Fibroblast of peridontal ligament (primary cell): ENCODE measurements at regions not wholly inside any gene's neighbourhood (a gene's known extent, or its start where the extent isn't known, plus 50 kb on each side); places are given as distances from the start of the nearest gene placed in this dataset.
"Not testable (repeated sequence)": the region's sequence is repeated elsewhere in the genome, so short reads cannot be mapped to it uniquely, and the experiment has no call there.

Experiments used
- DNase-seq: peaks from one replicate; pipeline ENCODE4 v3.0.0-alpha.2; 2010; ENCODE audit errors: extremely low read depth

DNA sequence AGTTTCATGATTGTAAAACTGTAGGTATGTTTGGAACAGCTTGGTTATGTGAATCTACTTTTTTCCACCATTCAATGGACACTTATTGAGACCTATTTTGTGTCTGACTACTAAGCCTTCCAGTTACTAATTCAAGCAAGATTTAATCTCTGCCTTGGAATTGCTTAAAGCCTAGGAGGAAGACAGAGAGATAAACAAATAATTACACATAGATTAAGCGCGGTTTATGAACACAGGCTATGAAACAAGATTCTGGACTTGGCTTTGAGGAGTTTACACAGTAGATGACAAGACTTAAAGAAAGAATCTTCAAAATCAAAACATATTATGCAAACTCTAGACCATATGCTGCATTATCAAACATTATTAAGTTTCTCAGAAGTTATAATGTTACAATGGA lies 340.4 kb downstream of the RASEF start:
- DNase-seq: no peak

DNA sequence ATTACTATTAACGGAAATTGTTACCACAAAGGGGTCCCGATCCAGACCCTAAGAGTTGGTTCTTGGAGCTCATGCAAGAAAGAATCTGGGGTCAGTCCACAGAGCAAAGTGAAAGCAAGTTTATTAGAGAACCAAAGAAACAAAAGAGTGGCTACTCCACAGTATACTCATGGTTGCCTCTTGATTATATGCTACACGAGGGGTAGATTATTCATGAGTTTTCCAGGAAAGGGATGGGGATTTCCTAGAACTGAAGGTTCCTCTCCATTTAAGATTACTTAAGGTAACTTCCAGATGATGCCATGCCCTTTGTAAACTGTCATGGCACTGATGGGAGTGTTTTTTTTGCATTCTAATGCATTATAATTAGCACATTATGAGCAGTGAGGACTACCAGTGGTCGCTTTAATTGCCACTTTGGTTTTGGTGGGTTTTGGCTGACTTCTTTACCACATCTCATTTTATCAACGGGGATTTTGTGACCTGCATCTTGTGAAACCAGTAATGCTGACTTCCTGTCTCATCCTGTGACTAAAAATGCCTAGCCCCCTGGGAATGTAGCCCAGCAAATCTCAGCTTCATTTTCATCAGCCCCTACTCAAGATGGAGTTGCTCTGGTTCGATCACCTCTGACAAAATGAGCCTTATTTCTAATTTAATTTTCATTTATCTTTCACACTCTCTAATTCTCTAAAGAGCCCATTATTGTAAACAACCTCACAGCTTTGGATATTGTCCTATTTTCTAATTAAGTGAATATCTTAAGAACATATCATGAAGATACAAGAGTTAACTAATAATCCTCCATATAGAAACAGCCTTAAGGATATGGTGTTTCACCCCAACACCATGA lies 336.3 kb downstream of the RASEF start:
- no peak for DNase-seq

DNA sequence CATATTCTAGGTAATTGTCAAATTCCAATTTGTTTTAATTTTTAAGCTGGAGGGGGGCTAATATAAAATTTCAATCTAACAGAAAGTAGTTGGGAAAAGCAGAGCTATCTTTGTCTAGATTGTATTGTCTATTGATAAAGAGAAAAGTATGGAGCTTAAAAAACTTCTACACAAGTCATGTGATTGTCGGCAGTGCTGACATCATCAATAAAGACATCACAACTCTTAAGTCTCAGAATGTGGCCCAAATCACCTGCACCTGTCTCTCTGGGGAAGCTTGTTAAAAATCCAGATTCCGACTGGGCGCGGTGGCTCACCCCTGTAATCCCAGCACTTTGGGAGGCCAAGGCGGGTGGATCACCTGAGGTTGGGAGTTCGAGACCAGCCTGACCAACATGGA lies 333.8 kb downstream of the RASEF start:
- DNase-seq: no peak

DNA sequence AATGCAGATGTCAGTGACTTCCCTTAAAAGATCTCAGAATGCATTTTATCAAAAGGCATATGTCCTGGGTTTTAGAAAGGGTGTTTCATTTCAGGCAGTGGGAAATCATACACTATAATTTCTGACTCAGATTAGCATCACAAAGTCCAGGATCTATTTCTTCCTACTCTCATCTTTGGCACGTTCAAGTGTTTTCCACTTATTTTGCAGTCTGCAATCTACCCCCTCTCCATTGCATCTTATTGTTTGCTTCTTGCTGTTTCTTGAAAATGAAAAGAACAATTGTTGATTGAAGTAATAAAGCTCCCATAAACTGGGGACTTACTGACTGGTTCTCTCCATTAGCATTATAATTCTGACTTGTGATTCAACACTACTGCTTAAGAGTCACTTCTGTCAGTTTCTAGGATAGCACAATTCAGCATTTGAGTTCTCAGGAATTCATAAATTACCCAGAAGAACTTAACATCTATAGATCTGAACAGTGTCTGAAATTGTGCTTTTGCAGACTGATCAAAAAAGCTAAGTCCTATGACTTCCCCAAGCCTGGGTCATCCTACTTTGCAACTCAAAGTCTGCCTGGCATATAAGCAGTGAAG lies 332.9 kb downstream of the RASEF start:
- no peak for DNase-seq

DNA sequence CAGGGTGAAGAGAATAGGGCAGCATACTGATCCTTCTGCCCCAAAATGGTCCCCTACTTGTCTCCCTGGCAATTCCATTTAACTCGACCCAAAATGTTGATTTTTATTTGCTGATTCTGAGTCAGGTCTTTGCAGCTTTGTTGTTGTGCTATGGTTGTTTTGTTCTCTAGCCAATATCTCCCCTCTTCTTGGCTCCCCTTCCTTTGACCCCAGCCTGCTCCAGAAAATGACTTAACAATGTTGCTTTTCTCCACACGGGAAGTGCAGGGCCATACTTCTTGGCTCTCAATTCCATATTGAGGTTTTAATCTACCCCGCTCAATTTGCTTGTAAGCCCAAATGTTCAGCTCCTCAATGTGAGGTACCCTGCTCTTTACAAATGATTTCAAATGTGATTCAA lies 330.0 kb downstream of the RASEF start:
- no peak for DNase-seq

DNA sequence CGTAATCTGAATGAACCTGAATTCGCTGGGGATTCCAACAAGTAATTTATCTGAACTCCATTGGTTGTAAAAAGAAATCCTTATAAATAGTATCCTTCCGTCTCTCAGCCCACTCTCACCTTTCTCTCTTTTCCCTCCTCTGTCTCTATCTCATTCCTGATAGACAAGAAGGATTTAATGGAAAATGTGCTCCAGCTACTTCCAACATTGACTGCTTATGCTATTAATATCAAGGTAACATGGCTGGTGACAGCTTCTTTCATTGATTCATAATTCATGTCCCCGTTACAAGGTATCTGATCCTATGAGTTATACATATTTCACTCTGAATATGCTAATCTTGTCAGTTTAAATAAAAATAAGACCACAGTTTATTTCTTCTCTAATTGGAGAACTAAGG lies 326.8 kb downstream of the RASEF start:
- DNase-seq: no peak

DNA sequence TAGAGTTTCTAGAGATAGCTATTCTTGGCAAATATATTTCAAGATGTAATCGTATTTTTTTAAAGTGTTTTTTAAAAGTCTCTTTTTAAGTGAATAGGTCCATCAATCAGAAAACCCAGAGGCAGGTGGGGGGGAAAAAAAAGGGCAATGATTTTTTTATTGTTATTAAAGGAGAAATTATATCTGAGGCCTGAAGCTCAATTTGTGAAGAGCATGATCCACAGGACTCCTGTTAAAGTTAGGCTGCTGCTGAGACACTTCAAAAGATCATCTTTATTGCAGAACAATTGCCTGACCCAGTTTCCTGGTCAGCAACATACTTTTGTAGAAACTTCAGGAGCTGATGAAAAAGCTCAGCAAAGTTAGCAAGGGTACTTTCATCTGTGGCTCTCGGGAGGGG lies 326.2 kb downstream of the RASEF start:
- DNase-seq: no peak

DNA sequence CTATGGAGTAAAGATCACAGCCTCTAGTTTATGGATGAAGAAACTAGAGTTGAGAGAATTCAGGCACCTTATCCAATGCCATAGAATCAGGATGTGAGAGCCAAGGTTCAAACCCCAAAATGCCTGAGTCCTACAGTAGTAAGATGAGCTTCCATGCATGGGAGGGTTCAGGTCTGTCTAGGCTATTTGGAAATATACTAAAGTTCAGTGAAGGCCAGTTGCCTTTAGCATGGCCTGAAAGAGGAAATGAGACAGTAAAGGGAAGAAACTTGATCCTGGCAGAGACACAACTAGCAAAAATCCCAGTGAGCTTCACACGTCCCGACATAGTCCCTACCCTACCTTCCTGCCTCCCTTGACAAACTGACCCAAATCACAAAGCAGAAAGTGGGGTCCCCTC lies 317.0 kb downstream of the RASEF start:
- no peak for DNase-seq

DNA sequence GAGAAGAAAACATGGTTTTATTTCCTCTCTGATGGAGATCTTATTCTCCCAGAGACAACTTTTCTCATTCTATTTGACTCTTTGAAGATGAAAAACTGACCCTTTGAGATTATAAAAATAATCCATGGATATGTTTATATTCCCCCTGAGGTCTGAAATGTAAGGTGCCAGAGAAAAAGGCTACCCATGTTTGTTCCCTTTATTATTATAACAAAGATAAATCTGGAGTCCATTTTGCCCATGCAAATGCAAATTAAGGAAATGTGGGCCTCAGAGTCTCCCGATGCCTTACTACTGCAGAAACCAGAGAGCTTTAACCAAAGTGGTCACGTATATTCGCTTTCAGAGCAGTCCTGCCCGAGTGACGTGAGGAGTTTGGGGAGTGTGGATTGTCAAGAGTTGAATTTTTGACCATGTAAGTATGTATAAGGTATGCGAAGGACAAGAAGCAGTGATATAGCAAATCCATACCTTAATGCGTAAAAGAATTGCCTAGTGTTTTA lies 312.5 kb downstream of the RASEF start:
- no peak for DNase-seq

DNA sequence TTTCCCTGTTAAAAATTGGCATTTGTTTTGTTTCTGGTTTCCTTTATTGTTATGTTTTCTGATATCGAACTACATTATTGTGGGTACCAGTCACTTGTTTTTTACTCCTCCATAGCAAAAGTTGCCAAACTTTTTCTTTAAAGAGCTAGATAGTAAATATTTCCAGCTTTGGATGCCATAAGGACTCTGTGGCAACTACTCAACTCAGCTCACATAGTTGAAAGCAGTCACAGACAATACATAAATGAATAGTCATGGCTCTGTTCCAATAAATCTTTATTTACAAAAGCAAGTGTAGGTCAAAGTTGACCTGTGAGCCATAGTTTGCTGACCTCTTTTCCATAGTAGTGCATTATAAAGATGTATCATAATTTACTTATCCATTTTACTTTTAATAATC lies 305.0 kb downstream of the RASEF start:
- no peak for DNase-seq

DNA sequence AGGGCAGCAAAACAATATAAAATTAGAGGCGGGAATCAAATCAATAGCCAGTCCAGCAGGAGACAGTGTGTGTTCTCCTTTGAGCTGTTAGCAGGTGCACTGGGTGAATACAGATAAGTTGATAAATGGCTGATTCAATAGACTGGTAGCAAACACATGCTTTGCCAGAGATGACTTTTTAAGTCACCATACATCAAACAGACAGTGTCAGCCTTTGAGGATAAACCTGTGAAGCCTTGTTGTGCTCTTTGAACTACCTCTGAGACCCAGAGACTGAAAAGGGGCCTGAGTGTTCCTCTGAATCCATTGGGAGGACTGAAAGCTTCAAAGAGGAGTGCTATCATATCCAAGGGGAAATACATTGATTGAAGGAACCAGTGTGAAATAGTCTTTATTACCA lies 301.9 kb downstream of the RASEF start:
- DNase-seq: no peak

DNA sequence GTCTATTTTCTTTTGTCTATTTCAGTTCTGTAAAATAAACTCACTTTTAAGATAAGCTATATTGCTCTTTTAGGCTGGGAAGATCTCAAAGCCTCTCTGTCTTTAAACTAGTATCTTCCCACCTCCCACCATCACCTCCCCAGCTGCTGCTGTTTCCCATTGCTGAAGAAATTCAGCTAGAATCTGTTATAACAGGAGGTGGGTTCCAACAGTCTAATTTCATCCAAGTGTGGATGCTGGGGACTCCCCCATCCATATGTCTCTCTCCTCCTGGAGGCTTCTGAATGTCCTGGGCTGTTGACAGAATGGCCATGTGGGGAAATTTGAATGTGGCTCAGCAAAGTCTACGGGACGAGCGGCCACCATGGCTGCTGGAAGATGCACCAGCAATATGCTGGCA lies 301.0 kb downstream of the RASEF start:
- DNase-seq: no peak

DNA sequence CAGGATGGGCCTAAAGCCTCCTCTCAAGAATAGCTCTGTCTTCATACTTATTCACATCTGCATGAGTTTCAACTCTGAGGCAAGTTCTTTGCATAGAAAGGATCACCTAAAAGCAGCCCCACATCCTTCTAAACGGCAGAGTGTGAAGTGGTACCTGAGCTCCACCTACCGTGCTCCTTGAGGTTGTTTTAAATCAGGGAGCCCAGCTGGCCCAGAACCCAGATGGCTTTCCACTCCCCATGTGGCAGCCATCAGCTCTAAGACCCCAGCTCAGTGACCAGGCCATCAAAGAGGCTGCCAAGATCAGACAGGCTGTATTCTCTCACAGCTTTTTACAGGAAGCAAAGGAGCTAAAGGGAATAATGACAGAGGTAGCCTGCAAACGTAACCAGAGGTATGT lies 299.3 kb downstream of the RASEF start:
- no peak for DNase-seq

DNA sequence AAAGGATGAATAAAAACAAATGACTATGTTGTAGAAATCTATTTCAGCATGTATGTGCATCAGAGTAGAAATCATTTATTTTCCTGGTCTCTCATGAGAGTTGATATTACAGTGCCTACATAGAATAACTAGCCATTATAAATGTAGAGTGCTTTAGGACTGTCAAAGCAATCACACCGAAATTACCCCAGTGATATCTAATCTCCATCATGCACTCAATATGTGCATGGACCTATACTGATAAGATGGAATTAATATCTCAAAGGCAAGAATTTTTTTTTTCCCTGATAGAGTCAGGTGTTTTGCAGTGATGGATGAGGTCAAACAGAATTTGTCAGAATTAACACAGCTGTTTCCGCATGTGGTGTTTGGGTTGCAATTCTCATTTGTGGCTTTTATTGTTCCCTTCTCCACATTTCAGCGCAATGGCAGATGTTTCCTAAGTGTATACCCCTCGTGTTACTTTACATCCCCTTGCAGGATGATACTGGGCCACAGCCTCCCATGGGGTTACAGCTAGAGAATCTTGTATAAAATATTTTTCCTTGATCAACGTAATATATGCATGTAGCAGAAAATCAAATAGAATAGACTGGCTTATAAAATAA lies 298.8 kb downstream of the RASEF start:
- no peak for DNase-seq

DNA sequence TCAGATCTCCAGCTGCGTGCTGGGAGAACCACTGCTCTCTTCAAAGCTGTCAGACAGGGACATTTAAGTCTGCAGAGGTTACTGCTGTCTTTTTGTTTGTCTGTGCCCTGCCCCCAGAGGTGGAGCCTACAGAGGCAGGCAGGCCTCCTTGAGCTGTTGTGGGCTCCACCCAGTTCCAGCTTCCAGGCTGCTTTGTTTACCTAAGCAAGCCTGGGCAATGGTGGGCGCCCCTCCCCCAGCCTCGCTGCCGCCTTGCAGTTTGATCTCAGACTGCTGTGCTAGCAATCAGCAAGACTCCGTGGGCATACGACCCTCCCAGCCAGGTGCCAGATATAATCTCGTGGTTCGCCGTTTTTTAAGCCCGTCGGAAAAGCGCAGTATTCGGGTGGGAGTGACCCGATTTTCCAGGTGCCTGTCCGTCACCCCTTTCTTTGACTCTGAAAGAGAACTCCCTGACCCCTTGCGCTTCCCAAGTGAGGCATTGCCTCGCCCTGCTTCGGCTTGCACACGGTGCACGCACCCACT lies 288.2 kb downstream of the RASEF start:
- not testable (repeated sequence) for DNase-seq

DNA sequence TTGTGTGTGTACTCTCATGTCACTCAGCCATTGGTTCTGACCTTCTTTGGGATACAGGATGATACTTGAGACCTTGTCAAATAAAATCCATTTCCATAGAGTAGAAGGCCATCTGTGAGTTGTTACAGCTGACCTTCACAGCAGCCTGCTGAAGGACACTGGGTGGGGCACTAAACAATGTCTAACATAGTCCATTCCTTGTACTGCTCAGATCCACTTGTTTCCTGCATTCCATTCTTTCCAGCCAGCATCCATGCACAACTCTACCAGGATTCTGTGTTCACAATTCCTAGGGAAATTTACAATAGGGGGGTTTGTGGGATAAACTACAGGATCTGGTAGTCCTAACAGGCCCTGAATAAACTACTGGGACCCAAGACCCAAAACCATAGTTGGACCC lies 286.4 kb downstream of the RASEF start:
- DNase-seq: no peak

DNA sequence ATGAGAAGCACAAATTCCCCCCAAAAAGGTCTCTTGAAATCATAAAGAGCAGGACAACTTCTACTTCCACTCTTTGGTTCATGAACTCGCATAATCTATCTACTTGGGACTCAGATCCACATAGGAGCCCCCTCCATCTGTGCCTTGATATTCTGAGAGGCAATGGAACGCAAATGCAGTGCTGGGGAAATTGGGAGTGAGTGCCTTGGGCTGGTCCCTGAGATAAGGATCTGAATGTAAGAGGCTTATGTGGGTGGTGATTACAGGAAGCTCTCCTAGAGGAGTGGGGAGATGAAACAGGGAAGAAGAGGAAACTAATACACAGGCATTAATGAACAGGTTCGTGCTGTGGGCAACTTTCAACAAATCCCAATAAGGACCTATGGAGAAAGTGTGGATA lies 285.6 kb downstream of the RASEF start:
- DNase-seq: no peak

DNA sequence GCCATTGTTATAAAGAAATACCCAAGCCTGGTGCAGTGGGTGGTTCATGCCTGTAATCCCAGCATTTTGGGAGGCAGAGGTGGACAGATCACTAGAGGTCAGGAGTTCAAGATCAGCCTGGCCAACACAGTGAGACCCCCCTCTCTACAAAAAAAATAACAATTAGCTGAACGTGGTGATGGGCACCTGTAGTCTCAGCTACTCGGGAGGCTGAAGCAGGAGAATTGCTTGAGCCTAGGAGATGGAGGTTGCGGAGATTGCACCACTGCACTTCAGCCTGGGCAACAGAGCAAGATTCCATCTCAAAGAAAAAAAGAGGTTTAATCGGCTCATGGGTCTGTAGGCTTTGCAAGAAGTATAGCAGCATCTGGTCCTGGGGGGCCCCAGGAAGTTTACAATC lies 284.0 kb downstream of the RASEF start:
- DNase-seq: not testable (repeated sequence)

DNA sequence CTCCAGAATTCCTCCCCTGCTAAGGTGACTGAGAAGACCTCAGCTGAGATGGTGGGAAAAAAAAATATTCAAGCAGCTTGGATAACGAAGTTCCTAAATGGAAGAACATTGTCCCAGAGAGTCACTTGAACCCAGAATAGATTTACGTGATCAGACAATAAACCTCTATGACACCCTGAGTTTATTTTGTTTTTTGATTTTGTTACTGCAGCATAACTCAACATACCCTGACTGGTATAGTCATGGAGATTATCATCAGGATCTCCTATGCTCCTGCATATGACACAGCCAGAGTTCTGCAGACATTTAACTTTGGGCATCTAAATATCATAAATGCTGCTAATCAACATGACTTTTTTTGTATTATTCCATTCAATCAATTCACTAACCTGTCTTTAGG lies 282.9 kb downstream of the RASEF start:
- no peak for DNase-seq

DNA sequence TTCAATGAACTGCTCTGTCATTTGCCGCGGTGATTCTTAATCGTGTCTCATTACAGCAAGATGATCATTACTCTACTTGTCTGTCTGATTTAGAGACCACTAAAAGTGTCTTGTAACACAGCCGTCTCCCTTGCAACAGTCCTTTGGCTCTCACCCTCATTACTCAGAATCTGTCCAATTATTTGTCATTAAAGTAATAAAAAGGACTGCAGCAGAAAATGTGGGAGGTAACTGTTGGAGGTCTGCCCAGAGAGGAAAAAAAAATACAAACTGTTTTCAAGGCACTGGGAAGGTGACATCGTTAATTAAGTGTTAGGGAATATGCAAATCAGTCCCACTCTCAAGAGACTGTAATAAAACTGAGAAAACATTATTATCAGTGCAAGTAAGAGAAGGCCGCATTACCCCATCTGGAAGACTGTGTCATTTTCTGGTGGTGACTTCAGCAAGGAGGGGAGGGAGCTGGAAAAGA lies 281.0 kb downstream of the RASEF start:
- no peak for DNase-seq

DNA sequence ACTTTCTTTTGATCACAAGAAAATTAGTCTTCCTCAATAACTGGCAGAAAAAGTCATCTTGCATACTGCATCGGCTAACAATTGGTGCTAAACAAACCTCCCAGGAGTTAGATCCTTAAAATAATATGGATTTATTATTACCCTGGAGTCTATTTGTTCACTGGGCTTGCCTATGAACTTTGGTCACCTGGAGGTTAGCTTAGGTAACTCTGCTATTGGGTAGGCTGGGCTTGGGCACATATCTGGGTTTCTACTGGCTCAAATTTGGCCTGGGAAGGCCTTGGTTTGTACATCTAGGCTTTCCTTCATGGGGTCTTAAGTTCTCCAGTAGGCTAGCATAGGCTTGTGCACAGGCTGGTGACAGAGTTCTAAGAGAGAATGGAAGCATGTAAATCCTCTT lies 279.9 kb downstream of the RASEF start:
- no peak for DNase-seq

DNA sequence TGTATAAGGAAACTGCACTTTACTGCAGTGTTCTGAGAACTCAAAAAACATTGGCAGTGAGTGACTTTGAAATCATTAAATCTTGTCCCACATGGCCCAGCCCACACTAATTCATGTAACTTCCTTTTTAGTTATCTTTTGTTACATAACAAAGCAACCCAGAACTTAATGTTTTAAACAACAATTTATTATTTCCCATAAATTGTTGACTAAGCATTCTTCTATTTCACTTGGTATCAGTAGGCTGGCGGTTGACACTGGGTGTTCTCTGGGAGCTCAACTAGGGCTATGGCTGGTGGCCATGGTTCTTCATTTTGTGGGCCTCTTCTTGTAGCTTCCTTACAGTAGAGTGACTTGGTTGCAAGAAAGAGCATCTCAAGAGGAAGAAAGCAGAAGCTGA lies 278.4 kb downstream of the RASEF start:
- DNase-seq: no peak
